GM13976 (cell line): ENCODE measurements at regions not wholly inside any gene's neighbourhood (a gene's known extent, or its start where the extent isn't known, plus 50 kb on each side); places are given as distances from the start of the nearest gene placed in this dataset.

Experiments
- DNase-seq: peaks from one replicate; pipeline ENCODE4 v3.0.0; 2012; ENCODE audit warnings: low spot score
- in situ Hi-C: fragments of 300-500 bp; cut with MboI; formaldehyde crosslinking; loops from one replicate; pipeline ENCODE4 v1.12.0; 2022; ENCODE audit warnings: low sequenced_read_pairs, mixed read lengths, inconsistent platforms; ENCODE audit not compliant: unreplicated experiment
- TF ChIP-seq, protein P1 (sequence below): IDR thresholded peaks from 2 replicates; pipeline ENCODE4 v1.5.1; 2012; ENCODE audit warnings: borderline replicate concordance, mild to moderate bottlenecking; ENCODE audit not compliant: insufficient read depth; ENCODE audit errors: extremely low read depth, missing control alignments, control extremely low read depth

- TF ChIP-seq, protein P1, sequence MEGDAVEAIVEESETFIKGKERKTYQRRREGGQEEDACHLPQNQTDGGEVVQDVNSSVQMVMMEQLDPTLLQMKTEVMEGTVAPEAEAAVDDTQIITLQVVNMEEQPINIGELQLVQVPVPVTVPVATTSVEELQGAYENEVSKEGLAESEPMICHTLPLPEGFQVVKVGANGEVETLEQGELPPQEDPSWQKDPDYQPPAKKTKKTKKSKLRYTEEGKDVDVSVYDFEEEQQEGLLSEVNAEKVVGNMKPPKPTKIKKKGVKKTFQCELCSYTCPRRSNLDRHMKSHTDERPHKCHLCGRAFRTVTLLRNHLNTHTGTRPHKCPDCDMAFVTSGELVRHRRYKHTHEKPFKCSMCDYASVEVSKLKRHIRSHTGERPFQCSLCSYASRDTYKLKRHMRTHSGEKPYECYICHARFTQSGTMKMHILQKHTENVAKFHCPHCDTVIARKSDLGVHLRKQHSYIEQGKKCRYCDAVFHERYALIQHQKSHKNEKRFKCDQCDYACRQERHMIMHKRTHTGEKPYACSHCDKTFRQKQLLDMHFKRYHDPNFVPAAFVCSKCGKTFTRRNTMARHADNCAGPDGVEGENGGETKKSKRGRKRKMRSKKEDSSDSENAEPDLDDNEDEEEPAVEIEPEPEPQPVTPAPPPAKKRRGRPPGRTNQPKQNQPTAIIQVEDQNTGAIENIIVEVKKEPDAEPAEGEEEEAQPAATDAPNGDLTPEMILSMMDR: no peak
- DNase-seq: no peak
- in situ Hi-C loops: no loop called here
These were observed 68.8 kb downstream of the CAVIN2 start for GRCh38 chr2:191778041-191778440.

DNA sequence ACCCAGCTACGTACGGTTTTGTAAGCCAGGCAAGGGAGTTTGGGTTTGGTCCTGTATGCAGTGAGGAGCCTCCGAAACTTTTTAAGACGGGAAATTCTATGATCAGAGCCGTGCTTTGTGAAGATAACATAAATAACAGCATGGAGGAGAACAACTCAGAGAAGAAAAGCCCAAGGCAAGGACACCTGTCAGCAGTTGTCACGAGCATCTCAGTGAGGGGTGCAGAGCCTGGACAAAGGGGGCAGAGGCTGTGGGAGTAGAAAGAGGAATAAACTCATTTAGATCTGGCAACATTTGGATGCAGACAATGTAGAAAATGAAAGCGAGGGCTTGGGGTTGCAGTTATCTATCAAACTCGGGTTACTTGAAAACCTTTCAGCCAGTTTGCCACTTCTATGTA lies 64.5 kb downstream of the CAVIN2 start:
- in situ Hi-C loops: no loop called here
- TF ChIP-seq, protein P1: no peak
- no peak for DNase-seq

- in situ Hi-C loops: no loop called here
- TF ChIP-seq, protein P1: no peak
- no peak for DNase-seq
These were observed 63.5 kb downstream of the CAVIN2 start for GRCh38 chr2:191783416-191783815.
